GM19455 (cell line): ENCODE measurements at regions not wholly inside any gene's neighbourhood (a gene's known extent, or its start where the extent isn't known, plus 50 kb on each side); places are given as distances from the start of the nearest gene placed in this dataset.
A peak's percentile ranks its signal among the peaks of the same experiment; 100 is the strongest.

Experiments used
- ATAC-seq: cut with Tn5 transposase; IDR thresholded peaks from one replicate; pipeline ENCODE4 v1.9.1; 2021; ENCODE audit not compliant: unreplicated experiment

DNA sequence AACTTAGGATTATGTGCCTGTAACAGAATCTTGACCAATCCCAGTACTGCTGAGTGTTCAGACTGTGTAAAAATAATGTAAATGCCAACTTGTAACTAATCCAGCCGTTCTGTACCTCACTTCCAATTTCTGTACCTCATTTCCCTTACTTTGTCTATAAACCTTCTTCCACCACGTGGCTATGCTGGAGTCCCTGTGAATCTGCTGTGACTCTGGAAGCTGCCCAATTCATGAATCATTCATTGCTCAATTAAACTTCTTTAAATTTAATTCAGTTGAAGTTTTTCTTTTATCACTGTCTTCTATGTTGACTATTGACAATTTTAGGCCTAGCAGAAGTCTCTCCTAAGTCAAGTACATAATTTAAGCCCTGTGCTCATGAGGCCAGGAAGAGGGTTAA lies 215.3 kb upstream of the RHOBTB1 start:
- no peak for ATAC-seq

- ATAC-seq = no peak
Observed at GRCh38 chr10:61157182-61157581, 213.2 kb upstream of the RHOBTB1 start.

DNA sequence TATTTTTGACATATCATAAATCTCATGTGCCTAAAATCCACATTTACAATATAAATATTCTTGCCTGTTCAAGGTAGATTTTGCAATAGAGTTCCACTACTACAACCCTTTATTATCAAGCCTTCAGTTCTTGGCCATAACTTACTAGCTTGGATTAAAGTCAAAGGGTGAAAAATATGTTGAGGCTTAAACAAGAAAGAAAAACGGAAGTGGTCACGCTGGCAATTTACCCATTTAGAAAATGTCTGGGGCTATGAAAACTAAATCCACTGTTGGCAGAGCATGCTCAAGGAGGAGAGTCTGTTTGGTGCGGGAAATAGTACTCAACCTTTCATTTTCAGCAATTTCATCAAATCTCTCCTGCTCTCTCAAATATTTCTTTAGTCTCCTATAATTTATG lies 209.8 kb upstream of the RHOBTB1 start:
- ATAC-seq = no peak

DNA sequence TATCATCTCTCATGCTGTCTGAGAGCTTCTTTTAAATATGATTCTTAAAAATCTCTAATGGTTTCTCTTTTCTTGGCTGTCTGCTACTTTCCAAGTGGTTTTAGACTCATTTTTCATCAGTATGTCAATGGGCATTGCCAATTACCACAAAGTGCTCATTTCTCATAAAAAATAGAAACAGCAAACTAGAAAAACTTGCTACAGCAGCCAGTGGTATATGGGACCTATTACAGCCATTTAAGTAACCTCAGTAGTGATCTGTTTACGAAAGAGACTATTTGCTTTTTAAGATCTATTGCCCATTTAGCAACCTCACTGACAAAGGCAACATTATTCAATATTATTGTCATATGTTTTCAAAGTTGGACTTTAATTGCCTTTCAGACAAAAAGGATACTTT lies 207.1 kb upstream of the RHOBTB1 start:
- no peak for ATAC-seq

GRCh38 chr10:61148451-61148850 lies 204.5 kb upstream of the RHOBTB1 start:
- ATAC-seq = no peak

GRCh38 chr10:61142987-61143386 lies 199.0 kb upstream of the RHOBTB1 start:
- no peak for ATAC-seq

DNA sequence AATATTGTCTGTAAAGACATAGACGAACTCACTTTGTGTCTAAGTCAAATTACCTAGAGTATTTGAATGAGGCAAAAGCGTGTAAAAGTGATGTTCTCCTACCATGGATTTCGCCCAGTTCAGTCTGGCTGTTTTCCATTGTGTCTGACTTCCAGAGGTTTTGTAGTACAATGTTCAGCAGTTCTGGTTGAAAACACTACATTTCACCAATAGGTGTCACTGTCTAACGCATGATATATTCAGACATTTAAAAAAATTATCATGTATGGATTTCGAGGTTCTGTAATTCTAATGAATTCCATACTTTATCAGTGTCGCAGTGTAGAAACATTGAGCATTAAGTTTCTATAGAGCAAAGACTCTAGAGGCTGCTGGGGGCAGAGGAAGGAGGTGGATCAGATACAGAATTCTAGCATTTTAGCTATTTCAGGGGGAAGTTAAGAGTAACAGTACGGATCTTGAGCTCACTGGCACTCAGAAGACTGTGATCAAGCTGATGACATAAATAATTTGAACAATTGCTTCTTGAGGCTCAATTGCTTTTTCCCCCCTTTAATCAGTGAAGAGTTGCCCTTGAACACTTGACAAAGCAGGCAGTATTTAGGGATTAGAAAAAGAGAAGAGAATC lies 196.9 kb upstream of the RHOBTB1 start:
- no peak for ATAC-seq

DNA sequence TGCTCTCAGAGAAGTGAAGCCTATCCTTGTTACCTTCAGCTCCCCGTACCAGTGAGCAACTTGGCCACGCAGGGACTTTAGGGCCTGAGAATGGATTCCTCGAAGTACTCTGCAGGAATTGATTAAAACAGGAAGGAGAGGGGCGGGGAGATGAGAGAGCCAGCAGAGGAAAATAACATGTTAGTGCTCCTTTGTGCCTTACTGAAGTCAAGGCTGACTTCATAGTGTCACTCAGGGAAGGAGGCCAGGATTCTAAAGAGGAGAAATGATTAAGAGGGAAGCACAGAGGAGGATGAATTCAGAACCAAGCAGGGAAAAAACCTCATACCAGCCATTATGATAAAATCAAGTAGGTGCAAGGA lies 195.6 kb upstream of the RHOBTB1 start:
- ATAC-seq = no peak

- no peak for ATAC-seq
Observed at GRCh38 chr10:61138708-61139591, 195.0 kb upstream of the RHOBTB1 start.

DNA sequence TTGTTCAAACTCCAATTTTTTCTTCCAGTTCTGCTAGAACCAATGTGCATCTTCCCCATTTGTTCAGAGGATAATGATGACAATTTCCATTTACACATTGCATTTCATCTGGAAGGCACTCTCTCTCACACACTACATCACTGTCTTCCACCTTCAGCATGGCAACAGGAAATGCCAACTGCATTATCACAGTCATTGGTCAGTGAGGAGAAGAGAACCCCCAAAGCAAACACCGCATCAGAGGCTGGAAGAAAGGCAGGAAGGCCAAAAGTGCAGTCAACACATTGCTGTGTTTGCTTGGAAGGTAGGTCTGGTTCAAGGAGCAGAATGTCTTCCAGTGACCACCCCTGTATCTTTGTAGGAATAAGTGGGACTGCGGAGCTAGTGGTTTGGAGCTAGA lies 192.2 kb upstream of the RHOBTB1 start:
- no peak for ATAC-seq

DNA sequence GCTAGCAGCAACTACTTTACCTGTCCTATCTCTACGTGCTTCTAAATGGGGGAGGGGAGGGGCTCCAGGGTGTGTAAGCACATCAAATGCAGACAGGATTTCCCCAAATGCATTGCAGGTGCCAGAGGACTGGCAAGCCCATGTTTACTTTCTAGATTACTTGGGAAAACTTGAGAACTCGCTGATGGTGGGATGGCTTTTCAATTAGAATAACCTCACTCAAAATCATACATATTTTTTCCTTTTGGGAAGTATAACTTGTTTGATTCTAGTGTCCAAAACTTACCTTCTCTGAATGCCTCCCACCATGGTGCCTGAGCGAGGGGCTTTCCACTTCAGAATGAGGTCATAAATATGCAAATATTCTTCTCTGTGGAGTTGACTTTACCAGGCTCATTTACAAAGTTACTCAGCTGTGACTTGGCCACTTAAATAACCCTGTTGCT lies 191.3 kb upstream of the RHOBTB1 start:
- ATAC-seq = peak; percentile 89

DNA sequence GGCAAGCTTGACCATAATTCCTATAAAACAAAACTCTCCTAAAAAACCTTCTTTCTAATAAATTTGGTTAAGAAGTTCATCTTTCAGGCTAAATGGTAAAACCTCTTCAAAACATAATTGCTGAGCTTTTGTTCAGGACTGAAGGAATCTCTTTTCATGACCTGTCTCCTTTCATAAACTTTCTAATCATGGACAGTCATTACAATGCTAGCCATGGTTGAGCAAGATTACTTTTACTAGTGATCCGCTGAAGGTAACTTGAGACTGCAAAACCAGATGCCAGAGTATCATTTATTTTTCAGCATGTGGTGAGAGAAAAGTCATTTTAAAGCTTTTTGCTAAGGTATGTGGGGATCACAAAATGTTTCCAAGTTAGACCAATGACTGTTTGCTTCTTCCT lies 186.4 kb upstream of the RHOBTB1 start:
- no peak for ATAC-seq

DNA sequence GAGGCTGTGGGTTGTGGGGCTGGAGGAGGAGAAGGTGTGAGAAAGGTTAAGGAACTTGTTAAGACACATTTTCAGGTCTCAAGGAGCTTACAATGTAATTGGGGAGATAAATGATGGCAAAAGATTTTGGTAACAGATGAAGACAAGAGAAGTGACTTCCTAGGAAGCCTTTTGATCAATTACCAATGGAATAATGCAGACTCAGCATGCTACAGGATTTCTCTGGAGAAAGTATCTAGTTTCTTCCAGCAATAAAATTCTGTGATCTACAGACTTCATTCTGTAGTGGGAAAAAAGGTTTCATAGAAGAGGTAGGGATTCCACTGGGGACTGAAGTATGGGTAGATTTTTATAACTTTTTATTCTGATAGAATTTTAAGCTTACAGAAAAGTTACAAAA lies 184.2 kb upstream of the RHOBTB1 start:
- no peak for ATAC-seq

GRCh38 chr10:61125560-61126170 lies 181.7 kb upstream of the RHOBTB1 start:
- ATAC-seq = no peak

DNA sequence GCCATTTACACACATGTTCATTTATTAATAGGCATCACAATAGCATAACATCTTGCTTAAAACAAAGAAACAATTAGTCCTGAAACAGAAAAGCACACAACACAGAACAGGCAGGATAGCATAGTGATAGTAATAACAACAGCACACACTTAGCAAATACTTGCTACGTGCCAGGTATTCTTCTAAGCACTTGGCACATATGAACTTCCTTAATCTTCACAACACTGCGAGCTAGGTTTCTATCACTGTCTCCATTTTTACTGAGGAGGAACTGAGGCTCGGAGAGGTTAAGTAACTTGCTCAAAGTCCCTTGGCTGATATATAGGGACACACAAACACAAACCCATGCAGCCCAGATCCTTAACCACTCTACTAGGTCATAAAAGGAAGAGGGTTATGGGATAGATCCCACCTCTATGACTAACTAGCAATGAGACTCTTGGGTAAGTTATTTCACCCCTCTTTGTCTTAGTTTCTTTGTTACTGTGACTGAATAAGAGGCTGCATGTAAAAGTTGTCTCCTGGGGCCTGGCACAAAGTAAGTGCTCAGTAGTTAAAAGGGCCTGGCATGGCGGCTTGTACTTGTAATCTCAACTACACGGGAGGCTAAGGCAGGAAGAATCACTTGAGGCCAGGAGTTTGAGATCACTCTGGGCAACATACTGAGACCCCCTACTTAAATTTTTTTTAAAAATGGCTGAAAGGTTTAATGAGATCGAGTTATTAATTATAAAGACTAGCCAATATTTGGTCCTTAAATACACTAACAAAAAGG lies 181.0 kb upstream of the RHOBTB1 start:
- no peak for ATAC-seq

DNA sequence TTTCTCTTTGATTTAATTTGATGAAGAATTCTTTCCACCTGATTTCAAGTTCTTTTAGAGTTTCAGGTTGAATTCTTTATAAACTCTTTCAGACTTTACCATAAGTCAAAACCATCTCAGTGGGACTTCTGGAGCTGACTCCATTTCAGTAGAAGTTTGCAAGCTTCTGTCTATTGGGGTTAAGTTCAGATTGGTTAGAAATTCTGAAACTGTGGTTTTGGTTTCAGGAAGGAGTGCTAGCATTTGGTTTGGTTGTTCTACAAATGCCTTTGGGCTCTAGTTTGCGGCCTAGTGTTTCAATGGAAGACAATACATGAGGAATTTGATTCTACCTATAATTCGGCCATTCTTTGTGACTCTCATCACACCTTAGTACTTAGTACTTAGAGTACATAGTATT lies 176.8 kb upstream of the RHOBTB1 start:
- no peak for ATAC-seq

GRCh38 chr10:61119573-61119972 lies 175.6 kb upstream of the RHOBTB1 start:
- no peak for ATAC-seq

- no peak for ATAC-seq
Observed at GRCh38 chr10:61115897-61116296, 171.9 kb upstream of the RHOBTB1 start.

DNA sequence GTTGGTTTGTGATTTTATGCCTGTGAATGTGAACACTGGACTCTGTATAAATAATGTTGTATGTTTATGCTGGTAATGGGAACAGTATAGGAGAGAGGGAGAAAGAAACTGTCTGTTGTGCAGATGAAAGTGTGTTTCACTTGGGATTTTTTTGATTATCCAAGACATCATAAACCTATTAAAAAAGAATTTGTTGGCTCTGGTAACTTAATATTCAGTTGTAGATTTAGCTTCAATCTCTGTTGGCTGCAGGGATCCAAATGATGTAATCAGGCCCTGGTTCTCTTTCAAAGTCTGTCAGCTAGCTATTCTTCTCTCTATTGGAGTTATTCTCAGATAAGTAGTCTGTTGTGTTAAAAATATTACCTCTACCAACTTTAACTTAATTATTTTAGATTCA lies 168.8 kb upstream of the RHOBTB1 start:
- ATAC-seq = no peak

DNA sequence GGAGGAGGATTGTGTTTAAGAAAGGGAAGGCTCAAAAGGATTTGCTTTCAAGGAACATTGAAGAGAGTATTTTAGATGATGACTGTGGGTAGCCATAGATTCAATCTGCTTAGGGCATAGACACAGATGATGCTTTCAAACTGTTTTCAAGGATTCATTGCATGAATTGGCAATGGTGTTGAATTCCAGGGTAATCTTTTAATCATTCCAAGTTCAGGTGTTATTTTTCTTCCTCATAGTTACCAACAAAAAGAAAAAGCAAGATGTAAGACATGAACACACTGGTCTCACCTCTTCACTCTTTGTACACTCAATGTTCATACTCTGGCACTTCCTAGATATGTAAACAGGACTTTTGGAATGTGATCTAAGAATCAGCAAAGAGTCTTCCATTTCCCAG lies 167.0 kb upstream of the RHOBTB1 start:
- ATAC-seq = no peak

DNA sequence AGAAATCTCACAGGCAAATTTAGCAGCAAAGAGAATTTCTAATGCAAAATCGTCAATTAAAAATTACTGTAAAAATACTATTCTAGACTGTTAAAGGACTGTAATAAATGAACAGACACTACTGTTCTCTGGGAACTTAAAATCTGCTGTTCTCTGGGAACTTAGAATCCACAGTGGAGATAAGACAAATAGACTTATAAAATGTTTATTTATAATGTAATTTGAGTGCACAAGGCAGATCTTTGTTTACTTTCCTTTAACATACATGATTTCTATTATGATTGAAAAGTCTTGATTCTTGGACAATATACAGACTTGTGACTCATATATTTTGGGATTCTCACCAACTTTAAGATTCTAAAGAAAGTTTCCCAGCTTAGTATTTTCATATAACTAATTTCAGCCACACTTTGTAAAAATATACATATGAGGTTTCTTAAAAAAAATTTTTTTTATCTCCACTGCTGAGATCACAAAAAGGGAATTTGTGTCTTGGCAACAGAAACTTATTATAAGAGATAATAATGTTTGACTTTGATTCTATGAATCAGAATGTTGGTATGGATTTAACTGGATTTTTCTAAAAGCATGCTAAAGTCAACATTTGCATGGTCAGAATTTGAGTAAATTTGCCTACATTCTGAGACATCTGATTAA lies 166.3 kb upstream of the RHOBTB1 start:
- no peak for ATAC-seq
